Neural crest cell (in vitro differentiated cells): ENCODE measurements at regions not wholly inside any gene's neighbourhood (a gene's known extent, or its start where the extent isn't known, plus 50 kb on each side); places are given as distances from the start of the nearest gene placed in this dataset.
A peak's percentile ranks its signal among the peaks of the same experiment; 100 is the strongest.
"Not testable (repeated sequence)": the region's sequence is repeated elsewhere in the genome, so short reads cannot be mapped to it uniquely, and the experiment has no call there.

Experiments
- DNase-seq: peaks from one replicate; pipeline ENCODE4 v3.0.0; 2021; ENCODE audit warnings: low read depth, mixed read lengths, low spot score
- H3K27ac Mint-ChIP-seq: one replicate; pipeline ENCODE4 v1.8.0; 2021; ENCODE audit warnings: mild to moderate bottlenecking, mixed read lengths; ENCODE audit not compliant: unreplicated experiment
- H3K27me3 Mint-ChIP-seq: 2 replicates; pipeline ENCODE4 v1.8.0; 2021; ENCODE audit warnings: low read depth, mild to moderate bottlenecking, mixed read lengths
- H3K36me3 Mint-ChIP-seq: 2 replicates; pipeline ENCODE4 v1.8.0; 2021; ENCODE audit warnings: low read depth, mild to moderate bottlenecking, mixed read lengths
- H3K4me1 Mint-ChIP-seq: 2 replicates; pipeline ENCODE4 v1.8.0; 2021; ENCODE audit warnings: mixed read lengths
- H3K4me3 Mint-ChIP-seq: one replicate; pipeline ENCODE4 v1.8.0; 2021; ENCODE audit warnings: mild to moderate bottlenecking, mixed read lengths
- H3K9me3 Mint-ChIP-seq: 2 replicates; pipeline ENCODE4 v1.8.0; 2021; ENCODE audit warnings: mixed read lengths
- TF ChIP-seq, protein P1 (sequence below): fragments of 200-600 bp; sonication (generic); conservative IDR thresholded peaks from 2 replicates; pipeline ENCODE4 v1.5.0; 2021; ENCODE audit warnings: antibody characterized with exemption, mild to moderate bottlenecking

DNA sequence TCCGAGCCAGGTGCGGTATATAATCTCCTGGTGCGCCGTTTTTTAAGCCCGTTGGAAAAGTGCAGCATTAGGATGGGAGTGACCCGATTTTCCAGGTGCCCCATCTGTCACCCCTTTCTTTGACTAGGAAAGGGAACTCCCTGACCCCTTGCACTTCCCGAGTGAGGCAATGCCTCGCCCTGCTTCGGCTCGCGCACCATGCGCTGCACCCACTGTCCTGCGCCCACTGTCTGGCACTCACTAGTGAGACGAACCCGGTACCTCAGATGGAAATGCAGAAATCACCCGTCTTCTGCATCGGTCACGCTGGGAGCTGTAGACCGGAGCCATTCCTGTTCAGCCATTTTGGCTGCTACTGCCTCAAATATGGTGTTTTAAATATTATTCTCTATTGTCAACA is 198.0 kb downstream of the MEIS1 start:
- not testable (repeated sequence) for H3K27ac Mint-ChIP-seq, H3K9me3 Mint-ChIP-seq

DNA sequence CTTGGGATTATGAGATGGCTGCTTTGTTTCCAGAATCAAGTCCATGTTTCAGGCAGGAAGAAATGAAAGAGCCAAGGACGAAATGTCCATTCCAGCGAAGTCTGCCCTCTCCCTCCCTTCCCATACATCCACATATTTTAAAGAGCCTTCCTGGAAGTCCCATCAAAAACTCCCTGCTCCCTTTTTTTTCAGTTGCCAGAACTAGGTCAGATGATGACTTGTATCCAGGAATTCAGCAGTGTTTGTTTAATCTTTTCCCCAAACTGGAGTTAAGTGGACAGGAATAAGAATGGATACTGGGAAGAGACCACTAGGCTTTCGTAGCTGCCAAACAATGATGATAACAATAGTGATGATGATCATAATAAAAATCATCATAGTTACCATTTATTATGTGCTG is 198.7 kb downstream of the MEIS1 start:
- H3K36me3 Mint-ChIP-seq = peaks cover 8% of the 10 kb centered on the region
- no peaks in the 10 kb centered on the region for H3K27me3 Mint-ChIP-seq
- no peak overlapping the region for H3K4me3 Mint-ChIP-seq
- no peak overlapping the region for H3K27ac Mint-ChIP-seq
- H3K9me3 Mint-ChIP-seq = peaks cover 9% of the 10 kb centered on the region
- TF ChIP-seq, protein P1, sequence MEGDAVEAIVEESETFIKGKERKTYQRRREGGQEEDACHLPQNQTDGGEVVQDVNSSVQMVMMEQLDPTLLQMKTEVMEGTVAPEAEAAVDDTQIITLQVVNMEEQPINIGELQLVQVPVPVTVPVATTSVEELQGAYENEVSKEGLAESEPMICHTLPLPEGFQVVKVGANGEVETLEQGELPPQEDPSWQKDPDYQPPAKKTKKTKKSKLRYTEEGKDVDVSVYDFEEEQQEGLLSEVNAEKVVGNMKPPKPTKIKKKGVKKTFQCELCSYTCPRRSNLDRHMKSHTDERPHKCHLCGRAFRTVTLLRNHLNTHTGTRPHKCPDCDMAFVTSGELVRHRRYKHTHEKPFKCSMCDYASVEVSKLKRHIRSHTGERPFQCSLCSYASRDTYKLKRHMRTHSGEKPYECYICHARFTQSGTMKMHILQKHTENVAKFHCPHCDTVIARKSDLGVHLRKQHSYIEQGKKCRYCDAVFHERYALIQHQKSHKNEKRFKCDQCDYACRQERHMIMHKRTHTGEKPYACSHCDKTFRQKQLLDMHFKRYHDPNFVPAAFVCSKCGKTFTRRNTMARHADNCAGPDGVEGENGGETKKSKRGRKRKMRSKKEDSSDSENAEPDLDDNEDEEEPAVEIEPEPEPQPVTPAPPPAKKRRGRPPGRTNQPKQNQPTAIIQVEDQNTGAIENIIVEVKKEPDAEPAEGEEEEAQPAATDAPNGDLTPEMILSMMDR = no peak
- no peaks in the 10 kb centered on the region for H3K4me1 Mint-ChIP-seq
- DNase-seq = no peak

More for the DNA sequence above, 198.0 kb downstream of the MEIS1 start:
- H3K4me3 Mint-ChIP-seq, H3K4me1 Mint-ChIP-seq, H3K27me3 Mint-ChIP-seq, DNase-seq, H3K36me3 Mint-ChIP-seq: not testable (repeated sequence)

DNA sequence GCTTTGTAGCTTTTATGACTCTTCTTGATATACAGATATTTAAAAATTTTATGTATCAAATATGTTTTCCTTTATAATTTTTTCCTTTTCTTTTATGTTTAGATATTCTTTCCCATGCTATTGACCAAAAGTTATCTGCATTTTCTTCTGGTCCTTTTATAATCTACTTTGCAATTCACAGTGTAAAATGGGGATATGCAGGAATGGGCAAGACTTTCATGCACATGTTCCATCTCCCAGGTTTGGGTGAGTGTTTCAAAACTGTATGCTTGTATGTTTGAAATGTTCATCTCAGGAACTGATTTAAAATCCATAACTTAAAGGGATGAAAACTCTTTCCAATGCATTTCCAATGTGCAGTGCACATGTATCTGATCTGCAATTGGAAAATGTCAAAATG is 199.9 kb downstream of the MEIS1 start:
- Mint-ChIP-seq H3K9me3 (peaks cover 7% of the 10 kb centered on the region), H3K27ac (no peak overlapping the region), H3K4me1 (no peaks in the 10 kb centered on the region), H3K36me3 (peaks cover 7% of the 10 kb centered on the region), H3K27me3 (no peaks in the 10 kb centered on the region), H3K4me3 (no peak overlapping the region)
- TF ChIP-seq, protein P1 = no peak
- no peak for DNase-seq

DNA sequence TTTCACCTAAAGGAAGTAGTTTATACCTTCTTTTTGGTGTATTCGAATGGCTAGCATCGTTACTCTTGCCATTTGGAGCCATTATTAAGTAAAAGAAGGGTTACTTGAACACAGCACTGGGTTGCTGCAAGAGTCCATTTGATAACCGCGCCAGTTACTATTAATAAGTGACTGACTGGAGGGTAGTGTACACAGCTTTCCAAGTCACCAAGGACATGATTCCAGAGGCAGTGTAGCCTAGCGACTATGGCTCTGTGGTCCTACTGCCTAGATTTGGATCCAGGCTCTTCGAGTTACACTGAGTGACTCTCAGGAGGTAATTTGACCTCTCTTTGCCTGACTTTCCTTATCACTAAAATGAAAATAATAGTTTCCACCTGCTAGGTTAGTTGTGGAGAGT is 206.8 kb downstream of the MEIS1 start:
- peaks cover 7% of the 10 kb centered on the region for H3K36me3 Mint-ChIP-seq
- peaks cover 2% of the 10 kb centered on the region for H3K9me3 Mint-ChIP-seq
- TF ChIP-seq, protein P1 = no peak

DNA sequence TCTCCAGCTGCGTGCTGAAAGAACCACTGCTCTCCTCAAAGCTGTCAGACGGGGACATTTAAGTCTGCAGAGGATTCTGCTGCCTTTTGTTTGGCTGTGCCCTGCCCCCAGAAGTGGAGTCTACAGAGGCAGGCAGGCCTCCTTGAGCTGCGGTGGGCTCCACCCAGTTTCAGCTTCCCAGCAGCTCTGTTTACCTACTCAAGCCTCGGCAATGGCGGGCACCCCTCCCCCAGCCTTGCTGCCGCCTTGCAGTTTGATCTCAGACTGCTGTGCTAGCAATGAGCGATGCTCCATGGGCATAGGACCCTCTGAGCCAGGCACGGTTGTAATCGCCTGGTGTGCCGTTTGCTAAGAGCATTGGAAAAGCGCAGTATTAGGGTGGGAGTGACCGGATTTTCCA is 213.2 kb downstream of the MEIS1 start:
- peaks cover 18% of the 10 kb centered on the region for H3K36me3 Mint-ChIP-seq
- H3K27ac Mint-ChIP-seq = peak overlapping the region; percentile 28
- DNase-seq, H3K9me3 Mint-ChIP-seq, H3K4me1 Mint-ChIP-seq, H3K4me3 Mint-ChIP-seq, H3K27me3 Mint-ChIP-seq: not testable (repeated sequence)

More for the DNA sequence above, 206.8 kb downstream of the MEIS1 start:
- Mint-ChIP-seq H3K27ac (no peak overlapping the region), H3K4me3 (no peak overlapping the region), H3K27me3 (no peaks in the 10 kb centered on the region), H3K4me1 (no peaks in the 10 kb centered on the region)
- DNase-seq = no peak

DNA sequence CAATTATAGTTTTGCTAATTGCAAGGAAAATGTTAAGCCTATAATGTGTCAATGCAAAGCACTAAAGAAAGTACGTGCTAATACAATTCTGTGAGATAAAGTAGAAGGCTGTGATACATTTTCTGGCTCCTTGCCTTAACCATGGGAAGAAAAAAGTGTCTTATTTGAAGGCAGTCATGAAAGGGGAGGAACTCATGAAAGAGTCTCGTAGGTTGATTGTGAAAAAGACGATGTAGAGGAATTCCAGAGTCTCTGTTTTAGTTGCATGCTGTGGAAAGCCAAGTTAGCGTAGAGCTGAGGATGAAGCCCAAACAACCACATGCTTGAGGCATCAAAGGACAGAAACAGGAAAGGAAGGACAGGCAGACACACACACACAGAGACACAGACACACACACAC is 214.1 kb downstream of the MEIS1 start:
- DNase-seq = no peak
- peaks cover 18% of the 10 kb centered on the region for H3K36me3 Mint-ChIP-seq
- H3K27ac Mint-ChIP-seq = no peak overlapping the region
- H3K4me1 Mint-ChIP-seq = peaks cover 9% of the 10 kb centered on the region
- peaks cover 4% of the 10 kb centered on the region for H3K9me3 Mint-ChIP-seq
- TF ChIP-seq, protein P1 = no peak
- H3K4me3 Mint-ChIP-seq = no peak overlapping the region
- no peaks in the 10 kb centered on the region for H3K27me3 Mint-ChIP-seq

DNA sequence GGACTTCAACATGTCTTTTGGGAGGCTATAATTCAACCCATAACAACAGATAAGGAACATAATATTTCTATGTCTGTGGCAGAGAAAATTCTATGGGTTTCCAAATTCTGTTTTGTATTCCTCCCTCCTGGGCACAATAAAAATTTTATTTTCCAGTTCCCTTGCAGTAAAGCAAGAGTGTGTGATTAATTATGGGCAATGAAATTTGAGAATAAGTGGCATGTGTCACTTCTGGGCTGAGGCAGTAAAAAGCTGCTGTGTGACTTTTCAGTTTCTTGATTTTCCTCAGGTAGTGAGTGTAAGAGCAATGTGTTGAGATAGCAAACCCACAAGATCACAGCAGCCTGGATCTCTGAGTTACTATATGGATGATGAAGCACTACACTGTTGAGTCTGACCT is 216.4 kb downstream of the MEIS1 start:
- H3K36me3 Mint-ChIP-seq = peaks cover 14% of the 10 kb centered on the region
- TF ChIP-seq, protein P1 = no peak
- H3K4me3 Mint-ChIP-seq = no peak overlapping the region
- DNase-seq = no peak
- H3K27me3 Mint-ChIP-seq = peaks cover 2% of the 10 kb centered on the region
- peaks cover 4% of the 10 kb centered on the region for H3K9me3 Mint-ChIP-seq
- H3K4me1 Mint-ChIP-seq = peaks cover 9% of the 10 kb centered on the region
- H3K27ac Mint-ChIP-seq = no peak overlapping the region
